H9 (cell line): ENCODE measurements at regions not wholly inside any gene's neighbourhood (a gene's known extent, or its start where the extent isn't known, plus 50 kb on each side); places are given as distances from the start of the nearest gene placed in this dataset.

Experiments used
- DNase-seq: peaks from one replicate; pipeline ENCODE4 v3.0.0-alpha.2; 2017
- H2AFZ ChIP-seq: one replicate; pipeline ENCODE4 v1.6.1; 2013; ENCODE audit warnings: mild to moderate bottlenecking, low read length, control low read depth, moderate library complexity
- H2AK5ac ChIP-seq: 2 replicates; pipeline ENCODE4 v1.6.1; 2013; ENCODE audit warnings: low read length, control low read depth, mixed read lengths; ENCODE audit not compliant: insufficient read length
- H2BK120ac ChIP-seq: one replicate; pipeline ENCODE4 v1.6.1; 2013; ENCODE audit warnings: low read depth, mild to moderate bottlenecking, low read length, control low read depth, inconsistent platforms; ENCODE audit not compliant: poor library complexity, severe bottlenecking
- H2BK12ac ChIP-seq: 2 replicates; pipeline ENCODE4 v1.6.1; 2013; ENCODE audit warnings: low read length, control low read depth, mixed read lengths, low read depth; ENCODE audit not compliant: insufficient read length
- H2BK15ac ChIP-seq: 2 replicates; pipeline ENCODE4 v1.6.1; 2013; ENCODE audit warnings: low read depth, low read length, control low read depth
- H2BK20ac ChIP-seq: one replicate; pipeline ENCODE4 v1.6.1; 2013; ENCODE audit warnings: low read depth, mild to moderate bottlenecking, low read length, control low read depth, inconsistent platforms; ENCODE audit not compliant: poor library complexity, severe bottlenecking
- H2BK5ac ChIP-seq: 2 replicates; pipeline ENCODE4 v1.6.1; 2013; ENCODE audit warnings: low read length, control low read depth, mixed read lengths; ENCODE audit not compliant: insufficient read length
- H3K14ac ChIP-seq: 2 replicates; pipeline ENCODE4 v1.6.1; 2013; ENCODE audit warnings: low read length, control low read depth; ENCODE audit not compliant: insufficient read depth
- H3K18ac ChIP-seq: 2 replicates; pipeline ENCODE4 v1.6.1; 2013; ENCODE audit warnings: low read depth, mild to moderate bottlenecking, mixed read lengths, low read length, control low read depth; ENCODE audit not compliant: insufficient read length
- H3K23ac ChIP-seq: 2 replicates; pipeline ENCODE4 v1.6.1; 2013; ENCODE audit warnings: low read length, control low read depth, mixed read lengths, low read depth; ENCODE audit not compliant: insufficient read length
- H3K23me2 ChIP-seq: 2 replicates; pipeline ENCODE4 v1.6.1; 2013; ENCODE audit warnings: low read depth, mild to moderate bottlenecking, mixed read lengths, low read length, control low read depth; ENCODE audit not compliant: insufficient read length, poor library complexity, severe bottlenecking
- H3K27ac ChIP-seq: 2 replicates; pipeline ENCODE4 v1.5.1; 2013; ENCODE audit warnings: low read length, control low read depth, mixed read lengths, low read depth; ENCODE audit not compliant: insufficient read length
- H3K27me3 ChIP-seq: 2 replicates; pipeline ENCODE4 v1.6.1; 2013; ENCODE audit warnings: low read length, control low read depth, inconsistent platforms; ENCODE audit not compliant: insufficient read depth
- H3K4ac ChIP-seq: 2 replicates; pipeline ENCODE4 v1.6.1; 2013; ENCODE audit warnings: low read depth, mild to moderate bottlenecking, control low read depth, inconsistent platforms, low read length, moderate library complexity
- H3K4me1 ChIP-seq: 2 replicates; pipeline ENCODE4 v1.6.1; 2013; ENCODE audit warnings: low read length, control low read depth, inconsistent platforms; ENCODE audit not compliant: insufficient read depth
- H3K4me2 ChIP-seq: 2 replicates; pipeline ENCODE4 v1.6.1; 2013; ENCODE audit warnings: low read length, control low read depth, mixed read lengths; ENCODE audit not compliant: insufficient read length, insufficient read depth
- H3K56ac ChIP-seq: 2 replicates; pipeline ENCODE4 v1.6.1; 2013; ENCODE audit warnings: low read depth, mild to moderate bottlenecking, mixed read lengths, low read length, control low read depth; ENCODE audit not compliant: insufficient read length
- H3K79me1 ChIP-seq: 2 replicates; pipeline ENCODE4 v1.6.1; 2013; ENCODE audit warnings: low read depth, mild to moderate bottlenecking, moderate library complexity, low read length, control low read depth, inconsistent platforms; ENCODE audit not compliant: insufficient read depth, poor library complexity, severe bottlenecking
- H3K79me2 ChIP-seq: 2 replicates; pipeline ENCODE4 v1.6.1; 2013; ENCODE audit warnings: low read length, control low read depth, inconsistent platforms; ENCODE audit not compliant: insufficient read depth
- H3K9ac ChIP-seq: 2 replicates; pipeline ENCODE4 v1.6.1; 2013; ENCODE audit warnings: low read length, control low read depth, mixed read lengths; ENCODE audit not compliant: insufficient read length; ENCODE audit errors: extremely low read depth
- H3K9me3 ChIP-seq: one replicate; pipeline ENCODE4 v1.6.1; 2013; ENCODE audit warnings: low read depth, low read length, inconsistent platforms; ENCODE audit not compliant: control insufficient read depth
- H3T11ph ChIP-seq: one replicate; pipeline ENCODE4 v1.6.1; 2013; ENCODE audit warnings: mild to moderate bottlenecking, low read length, control low read depth, inconsistent platforms
- H4K20me1 ChIP-seq: one replicate; pipeline ENCODE4 v1.6.1; 2013; ENCODE audit not compliant: control insufficient read depth, insufficient read length, insufficient read depth
- H4K5ac ChIP-seq: 2 replicates; pipeline ENCODE4 v1.6.1; 2013; ENCODE audit warnings: low read depth, mild to moderate bottlenecking, mixed read lengths, low read length, control low read depth; ENCODE audit not compliant: insufficient read length
- H4K8ac ChIP-seq: replicated peaks from 2 replicates; pipeline ENCODE4 v1.6.1; 2013; ENCODE audit warnings: low read length, control low read depth, mixed read lengths, low read depth; ENCODE audit not compliant: insufficient read length
- H4K91ac ChIP-seq: 2 replicates; pipeline ENCODE4 v1.6.1; 2013; ENCODE audit warnings: low read depth, mild to moderate bottlenecking, moderate library complexity, mixed read lengths, low read length, control low read depth; ENCODE audit not compliant: insufficient read length
- H3K27ac Mint-ChIP-seq, 3 experiments: 2 replicates in 2 of 3; 3 replicates in 1 of 3; pipeline ENCODE4 v1.8.0; 2020 to 2021; ENCODE audit warnings: mixed read lengths in 3 of 3, mild to moderate bottlenecking in 1 of 3, moderate library complexity in 1 of 3
- H3K27me3 Mint-ChIP-seq: 2 replicates; pipeline ENCODE4 v1.8.0; 2021; ENCODE audit warnings: low read depth, mild to moderate bottlenecking, moderate library complexity, mixed read lengths
- H3K36me3 Mint-ChIP-seq, 3 experiments: 2 replicates in 2 of 3; 3 replicates in 1 of 3; pipeline ENCODE4 v1.8.0; 2020 to 2021; ENCODE audit warnings: low read depth in 3 of 3, mixed read lengths in 3 of 3; ENCODE audit not compliant: insufficient read depth in 1 of 3
- H3K4me1 Mint-ChIP-seq, 2 experiments: 2 replicates each; pipeline ENCODE4 v1.8.0; 2020; ENCODE audit warnings: mixed read lengths in 2 of 2
- H3K4me3 Mint-ChIP-seq, 2 experiments: 2 replicates in 1 of 2; 3 replicates in 1 of 2; pipeline ENCODE4 v1.8.0; 2020 to 2021; ENCODE audit warnings: mild to moderate bottlenecking in 2 of 2, mixed read lengths in 2 of 2, moderate library complexity in 1 of 2
- H3K9me3 Mint-ChIP-seq, 2 experiments: 2 replicates in 1 of 2; 3 replicates in 1 of 2; pipeline ENCODE4 v1.8.0; 2020; ENCODE audit warnings: mild to moderate bottlenecking in 2 of 2, mixed read lengths in 2 of 2, moderate library complexity in 1 of 2
- CTCF ChIP-seq: fragments of 200-600 bp; sonication (generic); conservative IDR thresholded peaks from 3 replicates; pipeline ENCODE4 v1.8.0; 2021; ENCODE audit warnings: antibody characterized with exemption, mild to moderate bottlenecking
- WGBS: extraction: QIAGEN DNeasy Blood & Tissue Kit; methylation state at CpG from one replicate; pipeline ENCODE4 v1.1.7; 2013; ENCODE audit warnings: missing lambda C conversion rate, low lambda C conversion rate, mixed read lengths; ENCODE audit not compliant: insufficient read length; ENCODE audit errors: extremely low coverage; 5-methylcytosine and 5-hydroxymethylcytosine counted together

GRCh38 chr10:3423384-3423783 is 250.8 kb upstream of the PITRM1 start:
- WGBS, result no CpG with 5 or more reads among the region's 14 CpGs
- H3K23ac ChIP-seq, result no peak overlapping the region
- H4K91ac ChIP-seq, result no peak overlapping the region
- no peaks in the 10 kb centered on the region for H3K4me1 ChIP-seq
- no peak overlapping the region for H4K5ac ChIP-seq
- no peaks in the 10 kb centered on the region; a peak in 1 of 5 replicates for H3K9me3 Mint-ChIP-seq
- H3K9me3 ChIP-seq, result no peaks in the 10 kb centered on the region
- H3K14ac ChIP-seq, result no peak overlapping the region
- H3K27me3 Mint-ChIP-seq, result no peaks in the 10 kb centered on the region; the same call in 1 of the 2 replicates
- H3K27ac ChIP-seq, result no peak overlapping the region
- H3K18ac ChIP-seq, result no peak overlapping the region
- DNase-seq, result no peak
- no peak overlapping the region for H2AK5ac ChIP-seq
- no peaks in the 10 kb centered on the region for H3K79me1 ChIP-seq
- no peaks in the 10 kb centered on the region for H3K79me2 ChIP-seq
- H3K23me2 ChIP-seq, result no peaks in the 10 kb centered on the region
- no peak for TF ChIP-seq CTCF
- no peak overlapping the region for H4K8ac ChIP-seq
- H3K56ac ChIP-seq, result no peak overlapping the region
- no peak overlapping the region for H2BK12ac ChIP-seq
- H2AFZ ChIP-seq, result no peak overlapping the region
- H2BK120ac ChIP-seq, result no peak overlapping the region
- no peak overlapping the region for H3K4me3 Mint-ChIP-seq
- H3K4me2 ChIP-seq, result no peak overlapping the region
- H3K27me3 ChIP-seq, result no peaks in the 10 kb centered on the region
- H3K27ac Mint-ChIP-seq, result no peak overlapping the region
- no peak overlapping the region for H2BK5ac ChIP-seq
- peaks cover 6 to 12% of the 10 kb centered on the region in 2 experiments; a peak in 3 of 4 replicates for H3K4me1 Mint-ChIP-seq
- no peak overlapping the region for H2BK15ac ChIP-seq
- no peak overlapping the region for H3K9ac ChIP-seq
- H4K20me1 ChIP-seq, result no peaks in the 10 kb centered on the region
- H3K4ac ChIP-seq, result no peak overlapping the region
- H3T11ph ChIP-seq, result no peak overlapping the region
- no peaks in the 10 kb centered on the region for H3K36me3 Mint-ChIP-seq
- H2BK20ac ChIP-seq, result no peak overlapping the region
